IMR-90 (cell line): ENCODE measurements at regions not wholly inside any gene's neighbourhood (a gene's known extent, or its start where the extent isn't known, plus 50 kb on each side); places are given as distances from the start of the nearest gene placed in this dataset.

ENCODE experiments used
- BHLHE40 ChIP-seq: fragments of 150-350 bp; IDR thresholded peaks from 2 replicates; pipeline ENCODE4 v1.6.1; 2016; ENCODE audit warnings: mild to moderate bottlenecking, low read depth, low read length
- POLR2A ChIP-seq: IDR thresholded peaks from 2 replicates; pipeline ENCODE4 v1.6.1; 2012; ENCODE audit warnings: mild to moderate bottlenecking, low read depth, low read length
- RAD21 ChIP-seq: IDR thresholded peaks from 2 replicates; pipeline ENCODE4 v1.6.1; 2012; ENCODE audit warnings: low read length, improper control_type of control experiment
- TF ChIP-seq, protein P1 (sequence below): conservative IDR thresholded peaks from 2 replicates; pipeline ENCODE4 v1.5.1; 2012; ENCODE audit warnings: mild to moderate bottlenecking, low read depth, low read length, improper control_type of control experiment
- TF ChIP-seq, protein P2 (sequence below): fragments of 150-350 bp; IDR thresholded peaks from 2 replicates; pipeline ENCODE4 v1.6.1; 2017; ENCODE audit warnings: mild to moderate bottlenecking, antibody characterized with exemption, low read length, low read depth

DNA sequence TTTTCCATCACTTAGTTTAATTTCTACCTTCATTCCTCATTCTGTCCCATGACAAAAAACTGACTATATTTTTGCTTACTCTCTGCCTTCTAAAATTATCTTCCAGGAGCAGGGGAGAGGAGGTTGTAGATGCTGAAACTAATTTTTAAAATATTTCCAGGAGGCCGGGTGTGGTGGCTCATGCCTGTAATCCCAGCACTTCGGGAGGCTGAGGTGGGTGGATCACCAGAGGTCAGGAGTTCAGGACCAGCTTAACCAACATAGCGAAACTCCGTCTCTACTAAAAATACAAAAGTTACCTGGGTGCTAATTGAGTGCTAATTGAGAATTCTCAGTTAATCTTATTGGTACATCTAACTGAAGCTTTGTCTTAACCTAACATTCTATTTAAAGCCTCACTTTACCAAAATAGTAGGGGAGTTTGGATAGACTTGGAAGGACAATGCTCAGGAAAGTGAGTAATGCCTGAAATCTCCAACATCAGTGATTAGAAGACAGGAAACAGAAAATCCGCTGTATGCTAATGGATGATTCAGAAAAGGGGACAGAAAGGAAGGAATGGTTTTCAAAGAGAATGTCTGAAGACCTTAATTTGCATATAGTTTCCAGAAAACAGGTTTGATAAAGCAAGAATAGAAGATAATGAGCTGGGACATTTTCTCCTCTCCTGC is 336.1 kb downstream of the GBE1 start:
- TF ChIP-seq, protein P1, sequence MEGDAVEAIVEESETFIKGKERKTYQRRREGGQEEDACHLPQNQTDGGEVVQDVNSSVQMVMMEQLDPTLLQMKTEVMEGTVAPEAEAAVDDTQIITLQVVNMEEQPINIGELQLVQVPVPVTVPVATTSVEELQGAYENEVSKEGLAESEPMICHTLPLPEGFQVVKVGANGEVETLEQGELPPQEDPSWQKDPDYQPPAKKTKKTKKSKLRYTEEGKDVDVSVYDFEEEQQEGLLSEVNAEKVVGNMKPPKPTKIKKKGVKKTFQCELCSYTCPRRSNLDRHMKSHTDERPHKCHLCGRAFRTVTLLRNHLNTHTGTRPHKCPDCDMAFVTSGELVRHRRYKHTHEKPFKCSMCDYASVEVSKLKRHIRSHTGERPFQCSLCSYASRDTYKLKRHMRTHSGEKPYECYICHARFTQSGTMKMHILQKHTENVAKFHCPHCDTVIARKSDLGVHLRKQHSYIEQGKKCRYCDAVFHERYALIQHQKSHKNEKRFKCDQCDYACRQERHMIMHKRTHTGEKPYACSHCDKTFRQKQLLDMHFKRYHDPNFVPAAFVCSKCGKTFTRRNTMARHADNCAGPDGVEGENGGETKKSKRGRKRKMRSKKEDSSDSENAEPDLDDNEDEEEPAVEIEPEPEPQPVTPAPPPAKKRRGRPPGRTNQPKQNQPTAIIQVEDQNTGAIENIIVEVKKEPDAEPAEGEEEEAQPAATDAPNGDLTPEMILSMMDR = no peak
- TF ChIP-seq, protein P2, sequence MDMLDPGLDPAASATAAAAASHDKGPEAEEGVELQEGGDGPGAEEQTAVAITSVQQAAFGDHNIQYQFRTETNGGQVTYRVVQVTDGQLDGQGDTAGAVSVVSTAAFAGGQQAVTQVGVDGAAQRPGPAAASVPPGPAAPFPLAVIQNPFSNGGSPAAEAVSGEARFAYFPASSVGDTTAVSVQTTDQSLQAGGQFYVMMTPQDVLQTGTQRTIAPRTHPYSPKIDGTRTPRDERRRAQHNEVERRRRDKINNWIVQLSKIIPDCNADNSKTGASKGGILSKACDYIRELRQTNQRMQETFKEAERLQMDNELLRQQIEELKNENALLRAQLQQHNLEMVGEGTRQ = no peak
- TF ChIP-seq RAD21 (no peak), BHLHE40 (no peak), POLR2A (no peak)
